DOHH2 (cell line): ENCODE measurements at regions not wholly inside any gene's neighbourhood (a gene's known extent, or its start where the extent isn't known, plus 50 kb on each side); places are given as distances from the start of the nearest gene placed in this dataset.
A peak's percentile ranks its signal among the peaks of the same experiment; 100 is the strongest.

Experiments
- H3F3A ChIP-seq: fragments of 200-600 bp; sonication (generic), shearing (Covaris generic); 2 replicates; pipeline ENCODE4 v1.6.0; 2016; ENCODE audit warnings: antibody characterized with exemption, mild to moderate bottlenecking; ENCODE audit not compliant: control insufficient read depth, insufficient read depth
- H3K27ac ChIP-seq: fragments of 200-600 bp; sonication (generic); 2 replicates; pipeline ENCODE4 v1.5.1; 2014; ENCODE audit warnings: low read depth, mild to moderate bottlenecking, low read length, moderate library complexity
- H3K27me3 ChIP-seq: fragments of 200-600 bp; sonication (generic); 2 replicates; pipeline ENCODE4 v1.6.1; 2014; ENCODE audit warnings: mild to moderate bottlenecking, low read length, mixed read lengths; ENCODE audit not compliant: control insufficient read depth
- H3K36me3 ChIP-seq: fragments of 200-600 bp; sonication (generic); 2 replicates; pipeline ENCODE4 v1.6.1; 2014; ENCODE audit warnings: mild to moderate bottlenecking, low read length, moderate library complexity, mixed read lengths; ENCODE audit not compliant: control insufficient read depth
- H3K4me1 ChIP-seq: fragments of 200-600 bp; sonication (generic); 2 replicates; pipeline ENCODE4 v1.6.1; 2014; ENCODE audit warnings: mild to moderate bottlenecking, low read length, mixed read lengths; ENCODE audit not compliant: control insufficient read depth
- H3K4me2 ChIP-seq: fragments of 200-600 bp; sonication (generic); 2 replicates; pipeline ENCODE4 v1.6.0; 2014; ENCODE audit warnings: mild to moderate bottlenecking, low read length, moderate library complexity
- H3K4me3 ChIP-seq: fragments of 200-600 bp; sonication (generic); 2 replicates; pipeline ENCODE4 v1.5.1; 2014; ENCODE audit warnings: mild to moderate bottlenecking, low read length, mixed read lengths
- H3K79me2 ChIP-seq: fragments of 200-600 bp; sonication (generic); 2 replicates; pipeline ENCODE4 v1.6.1; 2014; ENCODE audit warnings: mild to moderate bottlenecking, low read length, mixed read lengths; ENCODE audit not compliant: control insufficient read depth
- H3K9me2 ChIP-seq: fragments of 200-600 bp; sonication (generic); replicated peaks from 2 replicates; pipeline ENCODE4 v1.6.1; 2014; ENCODE audit warnings: mild to moderate bottlenecking, low read length, mixed read lengths; ENCODE audit not compliant: control insufficient read depth
- H3K9me3 ChIP-seq: fragments of 200-600 bp; sonication (generic); 2 replicates; pipeline ENCODE4 v1.6.1; 2014; ENCODE audit warnings: antibody characterized with exemption, low read length, mixed read lengths; ENCODE audit not compliant: control insufficient read depth, insufficient read depth
- H4K20me1 ChIP-seq: fragments of 200-600 bp; sonication (generic); 2 replicates; pipeline ENCODE4 v1.6.0; 2014; ENCODE audit warnings: low read depth, mild to moderate bottlenecking, antibody characterized with exemption, low read length, moderate library complexity; ENCODE audit not compliant: control insufficient read depth, insufficient read depth
- CTCF ChIP-seq: fragments of 200-600 bp; sonication (generic); IDR thresholded peaks from one replicate; pipeline ENCODE4 v1.5.1; 2014; ENCODE audit warnings: antibody characterized with exemption, mild to moderate bottlenecking, low read depth, low read length; ENCODE audit not compliant: poor library complexity, severe bottlenecking
- EZH2phosphoT487 ChIP-seq: fragments of 200-600 bp; sonication (generic); IDR thresholded peaks from 2 replicates; pipeline ENCODE4 v1.6.1; 2017; ENCODE audit warnings: borderline replicate concordance, mild to moderate bottlenecking, antibody characterized with exemption, low read length, moderate library complexity, mixed read lengths

DNA sequence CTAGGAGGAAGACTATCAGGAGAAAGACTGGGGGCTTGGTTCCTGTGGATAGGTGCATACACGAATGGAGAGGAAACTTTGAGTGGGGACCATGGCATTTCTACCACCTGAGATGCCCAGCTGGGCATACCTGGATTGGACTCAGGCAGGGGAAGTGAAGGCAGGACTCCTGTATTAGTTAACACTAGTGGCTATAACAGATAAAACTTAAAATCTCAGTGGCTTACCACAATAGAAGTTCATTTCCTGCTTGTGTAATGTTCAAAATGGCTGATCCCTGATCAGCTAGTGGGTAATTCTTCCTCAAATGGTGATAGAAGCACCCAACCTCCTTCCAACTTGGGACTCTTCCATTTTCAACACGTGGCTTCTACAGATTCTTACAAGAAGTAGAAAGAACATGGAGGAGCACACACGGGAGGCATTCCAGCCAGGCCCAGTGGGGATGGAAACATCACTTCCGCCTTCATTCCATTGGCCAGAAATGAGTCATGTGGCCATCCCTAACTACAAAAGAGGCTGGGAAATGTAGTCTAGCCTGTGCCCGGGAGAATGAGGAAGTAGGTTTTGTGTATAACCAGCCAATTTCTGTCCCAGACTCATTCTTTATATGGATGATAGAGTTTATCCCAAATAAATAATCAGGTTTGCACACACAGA, 112.1 kb downstream of the UTP18 start:
- TF ChIP-seq EZH2phosphoT487 (no peak), CTCF (no peak)
- Histone ChIP-seq H3K27me3 (no peaks in the 10 kb centered on the region), H3K4me3 (peak overlapping the region; percentile 69), H3K36me3 (0 out of 2 replicates have a peak, but pooled peaks cover 5% of the 10 kb centered on the region), H3K79me2 (no peaks in the 10 kb centered on the region), H3F3A (no peaks in the 10 kb centered on the region), H3K4me1 (peaks cover 9% of the 10 kb centered on the region), H4K20me1 (no peaks in the 10 kb centered on the region), H3K27ac (peak overlapping the region; percentile 19; the same call in 1 of the 2 replicates), H3K4me2 (peak overlapping the region; percentile 71), H3K9me2 (no peaks in the 10 kb centered on the region), H3K9me3 (peaks cover 8% of the 10 kb centered on the region)

GRCh38 chr17:51373489-51374152, 113.3 kb downstream of the UTP18 start:
- H3K4me1 ChIP-seq, result peaks cover 9% of the 10 kb centered on the region
- H3K36me3 ChIP-seq, result 0 out of 2 replicates have a peak, but pooled peaks cover 5% of the 10 kb centered on the region
- TF ChIP-seq CTCF (no peak), EZH2phosphoT487 (no peak)
- no peak overlapping the region for H3K4me3 ChIP-seq
- H4K20me1 ChIP-seq, result no peaks in the 10 kb centered on the region
- no peak overlapping the region for H3K4me2 ChIP-seq
- H3K79me2 ChIP-seq, result no peaks in the 10 kb centered on the region
- no peak overlapping the region for H3K27ac ChIP-seq
- H3K9me2 ChIP-seq, result no peaks in the 10 kb centered on the region
- H3K27me3 ChIP-seq, result 0 out of 2 replicates have a peak, but pooled peaks cover 3% of the 10 kb centered on the region
- peaks cover 8% of the 10 kb centered on the region for H3K9me3 ChIP-seq
- H3F3A ChIP-seq, result no peaks in the 10 kb centered on the region

- Histone ChIP-seq H3K4me1 (peaks cover 9% of the 10 kb centered on the region), H3K36me3 (0 out of 2 replicates have a peak, but pooled peaks cover 5% of the 10 kb centered on the region), H3K4me2 (no peak overlapping the region), H3K9me2 (no peaks in the 10 kb centered on the region), H3K27me3 (0 out of 2 replicates have a peak, but pooled peaks cover 3% of the 10 kb centered on the region), H3K27ac (no peak overlapping the region), H4K20me1 (no peaks in the 10 kb centered on the region), H3K4me3 (no peak overlapping the region), H3K79me2 (no peaks in the 10 kb centered on the region), H3K9me3 (peaks cover 8% of the 10 kb centered on the region), H3F3A (no peaks in the 10 kb centered on the region)
- no peak for TF ChIP-seq CTCF
- TF ChIP-seq EZH2phosphoT487, result no peak
These were observed 113.9 kb downstream of the UTP18 start for GRCh38 chr17:51374209-51374608.
